HEK293 (cell line): ENCODE measurements at regions not wholly inside any gene's neighbourhood (a gene's known extent, or its start where the extent isn't known, plus 50 kb on each side); places are given as distances from the start of the nearest gene placed in this dataset.

Experiments used
- CTCF ChIA-PET: fragments of 350-600 bp; formaldehyde crosslinking; extraction: SDS; loops from one replicate; lab custom pipeline; 2021; ENCODE audit warnings: antibody characterized with exemption; lab: Yijun Ruan, JAX
- POLR2A ChIA-PET: fragments of 300-600 bp; formaldehyde crosslinking; extraction: SDS; loops from one replicate; lab custom pipeline; 2020; ENCODE audit warnings: antibody characterized with exemption, inconsistent platforms; lab: Yijun Ruan, JAX
- H3K27ac ChIP-seq: fragments of 200-500 bp; sonication (Bioruptor generic); 2 replicates; pipeline ENCODE4 v1.5.1; 2014; ENCODE audit warnings: low read depth, low read length, control low read depth, inconsistent platforms; ENCODE audit errors: extremely low read depth
- H3K36me3 ChIP-seq, 2 experiments: fragments of 200-500 bp in 1 of 2; sonication (Bioruptor generic) in 1 of 2; 1 replicate in 1 of 2; 2 replicates in 1 of 2; pipeline ENCODE4 v1.5.1; 2014 to 2017; ENCODE audit warnings: inconsistent platforms in 2 of 2, low read length in 2 of 2; ENCODE audit not compliant: control insufficient read depth in 2 of 2, insufficient read depth in 1 of 2
- H3K4me1 ChIP-seq: fragments of 200-500 bp; sonication (Bioruptor generic); 2 replicates; pipeline ENCODE4 v1.5.1; 2014; ENCODE audit warnings: mild to moderate bottlenecking, low read length, inconsistent platforms; ENCODE audit not compliant: control insufficient read depth, insufficient read depth
- H3K4me3 ChIP-seq: 2 replicates; pipeline ENCODE4 v1.5.1; 2011; ENCODE audit warnings: low read depth, mild to moderate bottlenecking, control low read depth, low read length, moderate library complexity
- H3K9me3 ChIP-seq: fragments of 200-500 bp; sonication (Bioruptor generic); 2 replicates; pipeline ENCODE4 v1.5.1; 2014; ENCODE audit warnings: low read depth, low read length, inconsistent platforms; ENCODE audit not compliant: control insufficient read depth, insufficient read depth
- CTCF ChIP-seq: fragments of 450-650 bp; formaldehyde crosslinking; IDR thresholded peaks from 2 replicates; pipeline ENCODE4 v1.5.1; 2016; ENCODE audit warnings: missing biosample characterization, missing genetic modification characterization
- GLI4 ChIP-seq: fragments of 450-650 bp; formaldehyde crosslinking; IDR thresholded peaks from 2 replicates; pipeline ENCODE4 v1.5.1; 2016; ENCODE audit warnings: missing biosample characterization, missing genetic modification characterization
- GLIS2 ChIP-seq: fragments of 450-650 bp; formaldehyde crosslinking; IDR thresholded peaks from 2 replicates; pipeline ENCODE4 v1.5.1; 2016; ENCODE audit warnings: missing biosample characterization, missing genetic modification characterization
- HOXD13 ChIP-seq: sonication (generic); formaldehyde crosslinking; IDR thresholded peaks from 2 replicates; pipeline ENCODE4 v1.8.0; 2022; ENCODE audit warnings: missing genetic modification reagents, borderline replicate concordance
- KLF1 ChIP-seq: fragments of 450-650 bp; formaldehyde crosslinking; IDR thresholded peaks from 2 replicates; pipeline ENCODE4 v1.5.1; 2016; ENCODE audit warnings: missing biosample characterization, missing genetic modification characterization
- KLF7 ChIP-seq: fragments of 450-650 bp; formaldehyde crosslinking; IDR thresholded peaks from 2 replicates; pipeline ENCODE4 v1.5.1; 2016; ENCODE audit warnings: missing biosample characterization, missing genetic modification characterization, borderline replicate concordance
- PRDM1 ChIP-seq: fragments of 450-650 bp; formaldehyde crosslinking; IDR thresholded peaks from 2 replicates; pipeline ENCODE4; 2016; ENCODE audit warnings: missing biosample characterization, missing genetic modification characterization
- SP3 ChIP-seq: fragments of 450-650 bp; formaldehyde crosslinking; IDR thresholded peaks from 2 replicates; pipeline ENCODE4 v1.5.1; 2016; ENCODE audit warnings: missing biosample characterization, missing genetic modification characterization
- YY2 ChIP-seq: fragments of 450-650 bp; formaldehyde crosslinking; IDR thresholded peaks from 2 replicates; pipeline ENCODE4 v1.5.1; 2016; ENCODE audit warnings: missing biosample characterization, missing genetic modification characterization
- ZEB2 ChIP-seq: fragments of 450-650 bp; formaldehyde crosslinking; IDR thresholded peaks from 2 replicates; pipeline ENCODE4 v1.5.1; 2016; ENCODE audit warnings: missing biosample characterization, missing genetic modification characterization
- ZIC2 ChIP-seq: fragments of 450-650 bp; formaldehyde crosslinking; IDR thresholded peaks from 2 replicates; pipeline ENCODE4 v1.5.1; 2016; ENCODE audit warnings: missing biosample characterization, missing genetic modification characterization
- ZNF2 ChIP-seq: fragments of 450-650 bp; formaldehyde crosslinking; IDR thresholded peaks from 2 replicates; pipeline ENCODE4 v1.5.1; 2016; ENCODE audit warnings: missing biosample characterization, missing genetic modification characterization
- ZNF292 ChIP-seq: fragments of 450-650 bp; formaldehyde crosslinking; IDR thresholded peaks from 2 replicates; pipeline ENCODE4 v1.5.1; 2016; ENCODE audit warnings: low read depth, missing biosample characterization, missing genetic modification characterization, borderline replicate concordance
- ZNF335 ChIP-seq: fragments of 450-650 bp; formaldehyde crosslinking; conservative IDR thresholded peaks from 2 replicates; pipeline ENCODE4 v1.5.1; 2016; ENCODE audit warnings: missing biosample characterization, missing genetic modification characterization
- ZNF366 ChIP-seq: fragments of 450-650 bp; formaldehyde crosslinking; conservative IDR thresholded peaks from 2 replicates; pipeline ENCODE4 v1.5.1; 2016; ENCODE audit warnings: missing biosample characterization, missing genetic modification characterization
- ZNF391 ChIP-seq: fragments of 450-650 bp; formaldehyde crosslinking; IDR thresholded peaks from 2 replicates; pipeline ENCODE4 v1.5.1; 2016; ENCODE audit warnings: low read depth, missing biosample characterization, missing genetic modification characterization, borderline replicate concordance
- ZNF416 ChIP-seq: fragments of 450-650 bp; formaldehyde crosslinking; IDR thresholded peaks from 2 replicates; pipeline ENCODE4 v1.5.1; 2016; ENCODE audit warnings: missing biosample characterization, missing genetic modification characterization
- ZNF514 ChIP-seq: fragments of 450-650 bp; formaldehyde crosslinking; IDR thresholded peaks from 2 replicates; pipeline ENCODE4 v1.5.1; 2016; ENCODE audit warnings: missing biosample characterization, missing genetic modification characterization
- ZNF658 ChIP-seq: fragments of 450-650 bp; formaldehyde crosslinking; IDR thresholded peaks from 2 replicates; pipeline ENCODE4; 2016; ENCODE audit warnings: missing biosample characterization, missing genetic modification characterization
- ZNF660 ChIP-seq: fragments of 450-650 bp; IDR thresholded peaks from 2 replicates; pipeline ENCODE4 v1.5.1; 2018; ENCODE audit warnings: missing biosample characterization, mild to moderate bottlenecking, missing genetic modification characterization
- ZNF792 ChIP-seq: fragments of 450-650 bp; formaldehyde crosslinking; IDR thresholded peaks from 2 replicates; pipeline ENCODE4 v1.5.1; 2016; ENCODE audit warnings: missing biosample characterization, missing genetic modification characterization
- ZNF837 ChIP-seq: fragments of 450-650 bp; formaldehyde crosslinking; IDR thresholded peaks from 2 replicates; pipeline ENCODE4 v1.5.1; 2016; ENCODE audit warnings: missing biosample characterization, missing genetic modification characterization

DNA sequence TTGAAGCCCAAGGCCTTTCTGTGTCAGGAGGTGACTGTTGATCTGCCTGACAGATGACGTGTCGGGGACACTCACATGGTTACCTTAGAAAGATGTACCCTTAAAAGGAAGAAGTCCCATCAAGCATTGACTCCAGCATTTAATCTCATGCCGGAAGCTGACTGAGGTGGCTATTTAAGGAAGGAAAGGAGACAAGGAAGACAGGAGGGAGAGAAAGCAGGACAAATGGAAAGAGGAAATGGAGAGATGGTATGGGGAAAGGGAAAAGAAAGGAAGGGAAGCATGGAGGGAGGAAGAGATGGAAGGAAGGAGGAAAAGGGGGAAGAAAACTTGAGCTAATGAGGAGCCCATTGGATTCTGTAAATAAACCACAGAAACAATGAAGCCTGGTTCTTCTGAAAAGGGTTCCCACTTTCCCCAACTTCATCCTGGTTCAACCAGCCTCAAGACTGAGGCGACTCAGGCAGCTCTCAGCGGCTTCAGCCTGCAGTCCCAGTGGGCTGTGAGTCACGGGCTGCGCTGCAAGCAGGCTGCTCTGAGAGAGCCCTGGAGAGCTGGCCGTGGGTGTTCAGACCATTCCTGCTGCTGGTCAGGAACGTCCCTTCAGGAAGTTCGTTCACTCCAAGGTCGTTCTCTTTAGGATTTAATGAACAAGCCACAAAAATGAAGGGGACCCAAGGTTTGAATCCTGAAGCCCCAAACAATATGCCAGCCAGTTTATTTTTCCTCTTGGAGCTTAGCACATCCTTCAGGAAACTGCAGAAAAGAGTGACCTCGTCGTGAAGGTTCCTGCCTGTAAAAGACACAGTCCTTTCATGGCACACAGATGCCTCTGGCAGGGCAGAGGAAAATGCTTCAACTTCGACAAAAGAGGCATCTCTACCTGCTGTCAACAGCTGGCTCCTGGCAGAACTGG lies 69.6 kb upstream of the THBS1 start:
- POLR2A ChIA-PET, result no interaction called here
- TF ChIP-seq PRDM1 (tag by site-specific recombination), result peak; percentile 51; the same call in 1 of the 2 replicates
- TF ChIP-seq ZNF792 (tag by site-specific recombination), result no peak
- 0 out of 2 replicates have a peak, but pooled peaks have one; percentile 8 for TF ChIP-seq ZIC2
- no peak for TF ChIP-seq CTCF (tag by site-specific recombination)
- 0 out of 2 replicates have a peak, but pooled peaks have one; percentile 23 for TF ChIP-seq ZNF335
- peak; percentile 26; the same call in 1 of the 2 replicates for TF ChIP-seq ZNF366

DNA sequence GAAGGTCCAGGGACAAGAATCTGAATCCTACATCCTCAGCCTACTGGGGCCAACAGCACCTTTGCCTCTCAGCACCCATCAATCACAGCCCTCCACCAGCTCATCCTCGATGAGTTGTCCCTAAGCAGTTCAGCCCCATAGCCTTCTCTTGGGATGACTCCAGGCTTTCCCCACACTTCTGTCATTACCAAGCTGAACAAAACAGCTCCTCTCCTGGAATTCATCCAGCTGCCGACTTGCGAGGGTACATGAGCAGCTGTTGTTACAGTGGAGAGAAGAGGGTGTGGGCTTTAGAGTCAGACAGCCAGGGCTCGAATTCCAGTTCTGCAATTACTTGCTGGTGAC lies 69.0 kb upstream of the THBS1 start:
- no peak for TF ChIP-seq GLIS2
- no peak for TF ChIP-seq SP3 (tag by site-specific recombination)
- TF ChIP-seq ZEB2 (tag by site-specific recombination), result no peak
- TF ChIP-seq KLF7 (tag by site-specific recombination), result no peak
- no peak for TF ChIP-seq ZNF514 (tag by site-specific recombination)
- no peak for TF ChIP-seq YY2
- no peak for TF ChIP-seq KLF1 (tag by site-specific recombination)
- TF ChIP-seq ZNF391 (tag by site-specific recombination), result no peak
- TF ChIP-seq CTCF (tag by site-specific recombination), result no peak
- TF ChIP-seq ZNF2 (tag by site-specific recombination), result no peak
- no peak for TF ChIP-seq ZNF660 (tag by site-specific recombination)
- no peak for TF ChIP-seq ZNF416 (tag by site-specific recombination)
- TF ChIP-seq ZNF292 (tag by site-specific recombination), result no peak
- TF ChIP-seq HOXD13 (CRISPR knock-in tag), result no peak
- TF ChIP-seq ZNF837, result no peak
- TF ChIP-seq ZNF658, result no peak
- no peak for TF ChIP-seq GLI4 (tag by site-specific recombination)
- Histone ChIP-seq H3K4me3 (no peak overlapping the region), H3K36me3 (no peaks in the 10 kb centered on the region), H3K9me3 (no peaks in the 10 kb centered on the region), H3K4me1 (no peaks in the 10 kb centered on the region), H3K27ac (no peak overlapping the region)
- ChIA-PET CTCF (interaction anchor here (0.7 kb wide), 1 partner anchor 511 kb away, joined by 3 read pairs; no protein-coding TSS in a partner anchor), POLR2A (no interaction called here)

More for the DNA sequence above, 69.6 kb upstream of the THBS1 start:
- no peaks in the 10 kb centered on the region for H3K4me1 ChIP-seq
- H3K9me3 ChIP-seq, result no peaks in the 10 kb centered on the region
- CTCF ChIA-PET, result interaction anchor here (0.7 kb wide), 1 partner anchor 511 kb away, joined by 3 read pairs; no protein-coding TSS in a partner anchor
- H3K27ac ChIP-seq, result no peak overlapping the region
- H3K4me3 ChIP-seq, result no peak overlapping the region
- H3K36me3 ChIP-seq, result no peaks in the 10 kb centered on the region
